GM23338 (cell line): ENCODE measurements at regions not wholly inside any gene's neighbourhood (a gene's known extent, or its start where the extent isn't known, plus 50 kb on each side); places are given as distances from the start of the nearest gene placed in this dataset.

Source experiments
- CTCF ChIP-seq, 2 experiments: fragments of 200-600 bp in 1 of 2; sonication (generic) in 1 of 2; conservative IDR thresholded peaks; 2 replicates each; pipeline versions ENCODE4 v1.5.1 to v1.6.1; 2016 to 2017; ENCODE audit warnings: antibody characterized with exemption in 2 of 2, low read depth in 2 of 2, mild to moderate bottlenecking in 2 of 2, moderate library complexity in 1 of 2
- EZH2 ChIP-seq: fragments of 200-600 bp; sonication (generic); IDR thresholded peaks from one replicate; pipeline ENCODE4 v1.8.0; 2017; ENCODE audit warnings: antibody characterized with exemption, mild to moderate bottlenecking, low read depth; ENCODE audit not compliant: unreplicated experiment
- REST ChIP-seq: IDR thresholded peaks from one replicate; pipeline ENCODE4 v1.6.1; 2018; ENCODE audit warnings: antibody characterized with exemption; ENCODE audit not compliant: unreplicated experiment

GRCh38 chr13:33692531-33692930 lies 125.4 kb upstream of the RFC3 start:
- no peak for TF ChIP-seq CTCF (conservative IDR thresholded peaks at IDR 0.05; ENCODE audit: low read depth in 2 of 2)
- TF ChIP-seq REST, result no peak
- TF ChIP-seq EZH2, result no peak
